Smooth muscle cell (in vitro differentiated cells): ENCODE measurements at regions not wholly inside any gene's neighbourhood (a gene's known extent, or its start where the extent isn't known, plus 50 kb on each side); places are given as distances from the start of the nearest gene placed in this dataset.

ENCODE experiments used
- DNase-seq: peaks from one replicate; lab custom pipeline; 2025; ENCODE audit not compliant: unreplicated experiment; lab: John Stamatoyannopoulos, UW
- H2AFZ ChIP-seq: fragments of 200-600 bp; sonication (generic); 2 replicates; pipeline ENCODE4 v1.6.0; 2016; ENCODE audit warnings: antibody characterized with exemption, low read depth, mild to moderate bottlenecking
- H3F3A ChIP-seq: fragments of 200-600 bp; sonication (generic); 2 replicates; pipeline ENCODE4 v1.6.0; 2017; ENCODE audit warnings: antibody characterized with exemption, low read depth
- H3K27ac ChIP-seq: fragments of 200-600 bp; sonication (generic); 2 replicates; pipeline ENCODE4 v1.5.1; 2016; ENCODE audit warnings: low read depth, mild to moderate bottlenecking
- H3K27me3 ChIP-seq: fragments of 200-600 bp; sonication (generic); 2 replicates; pipeline ENCODE4 v1.6.1; 2016; ENCODE audit warnings: low read depth, mild to moderate bottlenecking
- H3K36me3 ChIP-seq: fragments of 200-600 bp; sonication (generic); 2 replicates; pipeline ENCODE4 v1.5.1; 2016; ENCODE audit warnings: low read depth
- H3K4me1 ChIP-seq: fragments of 200-600 bp; sonication (generic); 2 replicates; pipeline ENCODE4 v1.5.1; 2016; ENCODE audit warnings: low read depth
- H3K4me2 ChIP-seq: fragments of 200-600 bp; sonication (generic); 2 replicates; pipeline ENCODE4 v1.6.0; 2016; ENCODE audit warnings: mild to moderate bottlenecking
- H3K4me3 ChIP-seq: fragments of 200-600 bp; sonication (generic); 2 replicates; pipeline ENCODE4 v1.5.1; 2016; ENCODE audit warnings: mild to moderate bottlenecking
- H3K79me2 ChIP-seq: fragments of 200-600 bp; sonication (generic); 2 replicates; pipeline ENCODE4 v1.6.0; 2016; ENCODE audit warnings: low read depth, mild to moderate bottlenecking
- H3K9ac ChIP-seq: fragments of 200-600 bp; sonication (generic); 2 replicates; pipeline ENCODE4 v1.6.0; 2016; ENCODE audit warnings: low read depth
- H3K9me3 ChIP-seq: fragments of 200-600 bp; sonication (generic); replicated peaks from 2 replicates; pipeline ENCODE4 v1.5.1; 2016; ENCODE audit warnings: low read depth
- H4K20me1 ChIP-seq: fragments of 200-600 bp; sonication (generic); 2 replicates; pipeline ENCODE4 v1.6.0; 2016; ENCODE audit warnings: low read depth
- WGBS: methylation state at CpG from one replicate; pipeline ENCODE4 v1.1.7; 2016; ENCODE audit warnings: low lambda C conversion rate; 5-methylcytosine and 5-hydroxymethylcytosine counted together
- TF ChIP-seq, protein P1 (sequence below): fragments of 200-600 bp; sonication (generic); IDR thresholded peaks from 2 replicates; pipeline ENCODE4 v1.5.1; 2017; ENCODE audit warnings: borderline replicate concordance, mild to moderate bottlenecking, antibody characterized with exemption; ENCODE audit not compliant: insufficient read depth, poor library complexity, severe bottlenecking

DNA sequence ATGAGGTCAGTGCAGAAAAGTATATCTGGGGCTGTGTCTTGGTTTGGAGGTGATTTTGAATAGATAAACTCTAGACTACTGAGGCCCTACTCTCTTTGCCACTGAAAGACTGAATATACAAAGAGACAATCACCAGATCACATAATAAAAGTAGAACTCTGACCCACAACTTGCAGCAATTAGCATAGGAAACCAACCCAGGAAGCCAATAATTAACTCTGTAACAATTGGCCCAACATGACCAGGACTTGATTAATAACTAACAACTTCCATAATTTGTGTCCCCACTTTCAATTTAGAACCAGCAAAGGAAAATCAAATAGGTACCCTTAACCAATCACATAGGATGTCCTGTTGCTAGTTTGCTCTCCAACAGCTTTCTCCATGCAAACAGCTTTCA is 1104.9 kb upstream of the CELF4 start:
- no peak for DNase-seq

DNA sequence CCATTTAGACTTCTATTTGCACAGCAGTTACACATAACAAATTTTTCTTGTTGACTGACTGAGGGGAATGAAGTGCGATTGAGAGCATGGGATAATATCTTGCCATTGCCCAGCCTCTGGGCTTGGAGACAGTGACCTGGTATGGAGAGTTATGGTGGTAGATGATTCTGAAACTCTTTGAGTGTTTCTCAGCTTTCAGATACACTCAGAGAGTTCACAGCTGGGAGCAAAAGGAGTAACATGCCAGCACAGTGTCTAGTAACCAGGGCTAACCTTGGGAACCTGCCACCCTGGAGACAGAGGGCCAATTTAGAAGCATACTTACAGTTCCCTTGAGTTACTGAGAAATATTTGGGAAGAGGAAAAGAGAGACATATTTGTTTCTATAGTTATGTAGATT is 1099.3 kb upstream of the CELF4 start:
- no peak for DNase-seq
- Histone ChIP-seq H3K4me1 (no peaks in the 10 kb centered on the region), H3K27me3 (no peaks in the 10 kb centered on the region), H3K27ac (no peak overlapping the region), H3K4me3 (no peak overlapping the region), H3K79me2 (no peaks in the 10 kb centered on the region), H3K36me3 (no peaks in the 10 kb centered on the region), H3K4me2 (no peak overlapping the region), H3K9me3 (no peaks in the 10 kb centered on the region), H3K9ac (no peak overlapping the region), H2AFZ (no peak overlapping the region), H3F3A (no peaks in the 10 kb centered on the region), H4K20me1 (no peaks in the 10 kb centered on the region)
- TF ChIP-seq, protein P1, sequence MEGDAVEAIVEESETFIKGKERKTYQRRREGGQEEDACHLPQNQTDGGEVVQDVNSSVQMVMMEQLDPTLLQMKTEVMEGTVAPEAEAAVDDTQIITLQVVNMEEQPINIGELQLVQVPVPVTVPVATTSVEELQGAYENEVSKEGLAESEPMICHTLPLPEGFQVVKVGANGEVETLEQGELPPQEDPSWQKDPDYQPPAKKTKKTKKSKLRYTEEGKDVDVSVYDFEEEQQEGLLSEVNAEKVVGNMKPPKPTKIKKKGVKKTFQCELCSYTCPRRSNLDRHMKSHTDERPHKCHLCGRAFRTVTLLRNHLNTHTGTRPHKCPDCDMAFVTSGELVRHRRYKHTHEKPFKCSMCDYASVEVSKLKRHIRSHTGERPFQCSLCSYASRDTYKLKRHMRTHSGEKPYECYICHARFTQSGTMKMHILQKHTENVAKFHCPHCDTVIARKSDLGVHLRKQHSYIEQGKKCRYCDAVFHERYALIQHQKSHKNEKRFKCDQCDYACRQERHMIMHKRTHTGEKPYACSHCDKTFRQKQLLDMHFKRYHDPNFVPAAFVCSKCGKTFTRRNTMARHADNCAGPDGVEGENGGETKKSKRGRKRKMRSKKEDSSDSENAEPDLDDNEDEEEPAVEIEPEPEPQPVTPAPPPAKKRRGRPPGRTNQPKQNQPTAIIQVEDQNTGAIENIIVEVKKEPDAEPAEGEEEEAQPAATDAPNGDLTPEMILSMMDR = no peak
- WGBS = 86% methylated on average over 1 of the region's 1 CpG

More for the DNA sequence above, 1104.9 kb upstream of the CELF4 start:
- TF ChIP-seq, protein P1 = no peak
- Histone ChIP-seq H3K79me2 (no peaks in the 10 kb centered on the region), H3K36me3 (no peaks in the 10 kb centered on the region), H3K4me2 (no peak overlapping the region), H3K4me1 (no peaks in the 10 kb centered on the region), H2AFZ (no peak overlapping the region), H3K27ac (no peak overlapping the region), H3K9ac (no peak overlapping the region), H3K9me3 (peaks cover 5% of the 10 kb centered on the region), H3K4me3 (no peak overlapping the region), H3F3A (no peaks in the 10 kb centered on the region), H3K27me3 (no peaks in the 10 kb centered on the region), H4K20me1 (no peaks in the 10 kb centered on the region)

DNA sequence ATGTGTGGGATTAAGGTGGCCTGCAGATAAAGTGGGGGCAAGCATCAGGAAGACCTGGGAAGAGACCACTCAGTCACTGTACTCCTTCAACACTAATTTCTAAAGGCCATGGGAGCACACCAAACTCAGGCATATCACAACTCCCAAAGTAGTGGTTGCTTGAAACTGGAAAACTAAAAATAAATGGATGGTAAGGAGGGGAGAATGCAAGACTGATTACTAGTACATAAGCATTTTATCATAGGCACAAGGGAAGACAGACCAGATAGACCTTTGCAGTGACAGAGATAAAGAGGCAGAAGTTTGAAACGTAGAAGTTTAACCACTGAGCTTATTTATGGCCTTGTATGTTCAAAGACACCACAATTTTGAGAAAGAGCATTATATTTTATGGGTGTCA is 1098.1 kb upstream of the CELF4 start:
- Histone ChIP-seq H4K20me1 (no peaks in the 10 kb centered on the region), H3F3A (no peaks in the 10 kb centered on the region), H3K79me2 (no peaks in the 10 kb centered on the region), H2AFZ (no peak overlapping the region), H3K9ac (no peak overlapping the region), H3K4me2 (no peak overlapping the region), H3K9me3 (no peaks in the 10 kb centered on the region), H3K27me3 (no peaks in the 10 kb centered on the region), H3K4me3 (no peak overlapping the region), H3K27ac (no peak overlapping the region), H3K4me1 (no peaks in the 10 kb centered on the region), H3K36me3 (no peaks in the 10 kb centered on the region)
- TF ChIP-seq, protein P1 = no peak
- DNase-seq = no peak
- WGBS = 59% methylated on average over 1 of the region's 1 CpG

DNA sequence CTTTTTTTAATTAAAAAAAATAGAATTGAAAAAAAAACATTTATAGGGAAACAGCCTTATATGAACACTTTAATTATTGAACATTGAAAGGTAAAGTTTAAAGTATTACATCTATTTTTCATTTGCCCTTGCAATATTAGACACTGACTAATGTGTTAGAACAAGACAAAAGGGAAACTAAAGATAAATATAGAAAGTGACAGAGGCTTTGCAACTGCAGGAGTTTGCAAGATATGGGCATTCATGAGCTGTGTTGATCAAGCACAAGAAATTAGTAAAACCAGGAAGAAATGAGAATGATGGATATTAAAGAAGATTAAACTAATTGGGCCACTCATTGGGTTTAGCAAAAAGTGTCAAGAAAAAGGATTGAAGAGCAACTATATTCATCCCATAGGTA is 1097.7 kb upstream of the CELF4 start:
- Histone ChIP-seq H3K79me2 (no peaks in the 10 kb centered on the region), H3K27me3 (no peaks in the 10 kb centered on the region), H3K9ac (no peak overlapping the region), H3F3A (no peaks in the 10 kb centered on the region), H2AFZ (no peak overlapping the region), H3K4me2 (no peak overlapping the region), H3K36me3 (no peaks in the 10 kb centered on the region), H3K9me3 (no peaks in the 10 kb centered on the region), H3K27ac (no peak overlapping the region), H3K4me3 (no peak overlapping the region), H4K20me1 (no peaks in the 10 kb centered on the region), H3K4me1 (no peaks in the 10 kb centered on the region)
- TF ChIP-seq, protein P1 = no peak
- no peak for DNase-seq
